B cell (primary cell): ENCODE measurements at regions not wholly inside any gene's neighbourhood (a gene's known extent, or its start where the extent isn't known, plus 50 kb on each side); places are given as distances from the start of the nearest gene placed in this dataset.

Experiments
- ATAC-seq: fragments of 200-7000 bp; cut with Tn5 transposase; one replicate; pipeline ENCODE4 v1.10.0; 2021; ENCODE audit warnings: low read depth, mild to moderate bottlenecking, moderate number of reproducible peaks, moderate library complexity
- CTCF ChIA-PET: fragments of 350-600 bp; sonication (Branson Sonifier 250); formaldehyde crosslinking; loops from one replicate; lab custom pipeline; 2021; ENCODE audit warnings: antibody characterized with exemption, inconsistent platforms; lab: Charles Lee
- POLR2A ChIA-PET: fragments of 350-600 bp; sonication (Branson Sonifier 250); formaldehyde crosslinking; loops from one replicate; lab custom pipeline; 2021; ENCODE audit warnings: antibody characterized with exemption; lab: Charles Lee
- DNase-seq: peaks from one replicate; pipeline ENCODE4 v3.0.0; 2013
- H2AFZ ChIP-seq: 2 replicates; pipeline ENCODE4 v1.6.1; 2012; ENCODE audit warnings: mild to moderate bottlenecking, low read depth, low read length; ENCODE audit not compliant: insufficient read depth, poor library complexity, severe bottlenecking
- H3K27ac ChIP-seq, 2 donors: 1 replicate in 1 of 2; 2 replicates in 1 of 2; pipeline ENCODE4 v1.5.1; 2012 to 2013; ENCODE audit warnings: low read length in 2 of 2, mild to moderate bottlenecking in 2 of 2, moderate library complexity in 1 of 2
- H3K27me3 ChIP-seq, 4 experiments: fragments of 200-600 bp in 1 of 4; sonication (generic) in 1 of 4; replicated peaks in 1 of 4; 1 replicate in 2 of 4; 2 replicates in 2 of 4; pipeline versions ENCODE4 v1.6.1 to v1.7.0; 2013 to 2016; ENCODE audit warnings: low read length in 3 of 4, mild to moderate bottlenecking in 2 of 4, mixed read lengths in 1 of 4, moderate library complexity in 1 of 4; ENCODE audit not compliant: insufficient read depth in 4 of 4, control insufficient read depth in 3 of 4; ENCODE audit errors: control extremely low read depth in 1 of 4
- H3K36me3 ChIP-seq, 2 experiments: replicated peaks in 1 of 2; 1 replicate in 1 of 2; 2 replicates in 1 of 2; pipeline versions ENCODE4 v1.6.1 to v1.7.1; 2013; ENCODE audit warnings: low read length in 1 of 2; ENCODE audit not compliant: insufficient read depth in 2 of 2, control insufficient read depth in 1 of 2; ENCODE audit errors: control extremely low read depth in 1 of 2, extremely low read depth in 1 of 2
- H3K4me1 ChIP-seq, 2 donors: fragments of 200-600 bp in 1 of 2; sonication (generic) in 1 of 2; 1 replicate in 1 of 2; 2 replicates in 1 of 2; pipeline versions ENCODE4 v1.5.1 to v1.6.1; 2013 to 2017; ENCODE audit warnings: low read length in 2 of 2; ENCODE audit not compliant: control insufficient read depth in 2 of 2, insufficient read depth in 2 of 2
- H3K4me2 ChIP-seq: replicated peaks from 2 replicates; pipeline ENCODE3; 2012; ENCODE audit warnings: mild to moderate bottlenecking, low read depth, low read length; ENCODE audit not compliant: poor library complexity, severe bottlenecking
- H3K4me3 ChIP-seq, 5 experiments: fragments of 200-600 bp in 1 of 5; sonication (generic) in 1 of 5; 1 replicate in 3 of 5; 2 replicates in 2 of 5; pipeline versions ENCODE4 v1.5.1 to v1.7.0; 2011 to 2016; ENCODE audit warnings: low read length in 4 of 5, mild to moderate bottlenecking in 4 of 5, low read depth in 2 of 5, control low read depth in 1 of 5, moderate library complexity in 1 of 5; ENCODE audit not compliant: insufficient read depth in 1 of 5; ENCODE audit errors: control extremely low read depth in 1 of 5, extremely low read depth in 1 of 5
- H3K79me2 ChIP-seq: fragments of 200-600 bp; sonication (generic); one replicate; pipeline ENCODE4 v1.6.0; 2016; ENCODE audit warnings: low read length; ENCODE audit not compliant: control insufficient read depth, insufficient read depth
- H3K9ac ChIP-seq: fragments of 200-600 bp; sonication (generic); 2 replicates; pipeline ENCODE4 v1.6.1; 2017; ENCODE audit warnings: mild to moderate bottlenecking, low read length, moderate library complexity
- H3K9me3 ChIP-seq, 3 donors: one replicate each; pipeline versions ENCODE4 v1.6.1 to v1.7.1; 2013; ENCODE audit warnings: low read length in 2 of 3; ENCODE audit not compliant: control insufficient read depth in 2 of 3, insufficient read depth in 1 of 3; ENCODE audit errors: control extremely low read depth in 1 of 3
- H4K20me1 ChIP-seq: 2 replicates; pipeline ENCODE4 v1.6.0; 2012; ENCODE audit warnings: mild to moderate bottlenecking, low read length; ENCODE audit not compliant: insufficient read depth, control insufficient read depth, poor library complexity, severe bottlenecking
- H3K27ac Mint-ChIP-seq: one replicate; pipeline ENCODE4 v1.8.0; 2021; ENCODE audit warnings: mixed read lengths
- H3K27me3 Mint-ChIP-seq: one replicate; pipeline ENCODE4 v1.8.0; 2021; ENCODE audit warnings: mixed read lengths
- H3K4me1 Mint-ChIP-seq: one replicate; pipeline ENCODE4 v1.8.0; 2021; ENCODE audit warnings: mixed read lengths
- H3K4me3 Mint-ChIP-seq: one replicate; pipeline ENCODE4 v1.8.0; 2021; ENCODE audit warnings: mixed read lengths
- H3K9me3 Mint-ChIP-seq: one replicate; pipeline ENCODE4 v1.8.0; 2022; ENCODE audit warnings: mixed read lengths; ENCODE audit not compliant: insufficient read depth
- EZH2 ChIP-seq: IDR thresholded peaks from 2 replicates; pipeline ENCODE4 v1.6.1; 2012; ENCODE audit warnings: borderline replicate concordance, low read depth, mild to moderate bottlenecking, moderate library complexity, low read length; ENCODE audit not compliant: insufficient read depth, poor library complexity, severe bottlenecking
- WGBS: methylation state at CpG from one replicate; pipeline ENCODE4 v1.1.5; 2013; ENCODE audit warnings: missing lambda C conversion rate; ENCODE audit not compliant: insufficient coverage; 5-methylcytosine and 5-hydroxymethylcytosine counted together
- intact Hi-C: fragments of 100-400 bp; cut with micrococcal nuclease; formaldehyde crosslinking; loops from one replicate; pipeline ENCODE4 v1.10.0; 2022
- TF ChIP-seq, protein P1 (sequence below): fragments of 200-600 bp; IDR thresholded peaks from one replicate; pipeline ENCODE4 v1.8.0; 2022; ENCODE audit warnings: antibody characterized with exemption, mild to moderate bottlenecking

DNA sequence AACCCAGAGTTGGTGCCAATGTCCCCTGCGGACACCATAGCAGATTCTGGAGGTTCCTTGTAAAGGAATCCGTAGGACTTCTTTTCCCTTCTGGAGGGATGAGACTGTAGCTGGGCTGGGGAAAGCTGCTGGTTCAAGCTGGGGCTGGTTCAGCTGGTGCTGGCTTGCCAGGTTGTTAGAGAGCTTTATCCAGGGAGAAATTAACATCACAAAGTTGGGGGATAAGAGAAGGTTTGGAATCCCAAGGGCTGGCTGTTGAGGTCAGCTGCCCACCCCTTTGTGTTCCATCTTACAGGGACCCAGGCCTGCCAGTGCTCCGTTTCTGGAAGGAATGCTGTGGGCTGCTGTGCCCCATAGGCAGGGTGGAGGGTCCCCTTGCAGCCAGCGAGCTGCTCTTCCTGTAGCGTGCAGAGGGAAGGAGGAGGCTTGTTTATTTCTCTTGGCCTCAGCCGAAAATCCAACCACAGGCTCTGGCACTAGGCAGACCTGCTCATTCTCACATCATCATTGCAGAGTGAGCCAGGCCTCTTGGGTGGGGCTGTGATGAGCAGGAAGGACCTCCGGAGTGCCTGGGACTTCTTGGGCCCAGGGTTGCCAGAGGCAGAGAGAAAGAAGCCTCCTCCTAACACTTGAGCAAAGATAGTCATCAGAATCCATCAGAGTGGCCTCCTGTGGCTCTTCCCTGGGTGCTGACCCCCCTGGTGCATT, 251.1 kb downstream of the SEC14L1 start:
- H3K9me3 Mint-ChIP-seq: no peaks in the 10 kb centered on the region
- CTCF ChIA-PET: interaction anchor here (0.7 to 4.6 kb wide), 4 partner anchors 10 to 621 kb away, joined by 3 to 37 read pairs (median 4); no protein-coding TSS in a partner anchor
- no peak overlapping the region for H3K4me3 ChIP-seq
- intact Hi-C loops: no loop called here
- H3K9me3 ChIP-seq: no peaks in the 10 kb centered on the region
- peaks cover 27 to 46% of the 10 kb centered on the region in 2 donors for H3K4me1 ChIP-seq
- no peak for DNase-seq
- peaks cover 36% of the 10 kb centered on the region for H3K4me1 Mint-ChIP-seq
- peak overlapping the region; percentile 37 for H3K27ac Mint-ChIP-seq
- no peak overlapping the region for H3K27ac ChIP-seq
- H3K79me2 ChIP-seq: peaks cover 65% of the 10 kb centered on the region
- no peak overlapping the region for H3K9ac ChIP-seq
- no peaks in the 10 kb centered on the region for H4K20me1 ChIP-seq
- no peaks in the 10 kb centered on the region for H3K27me3 ChIP-seq
- no peaks in the 10 kb centered on the region for H3K36me3 ChIP-seq
- peak overlapping the region; percentile 11 for H3K4me2 ChIP-seq
- ATAC-seq: no peak
- 69% methylated on average over 4 of the region's 7 CpGs for whole genome bisulfite sequencing
- H3K27me3 Mint-ChIP-seq: no peaks in the 10 kb centered on the region
- H2AFZ ChIP-seq: no peak overlapping the region
- TF ChIP-seq, protein P1, sequence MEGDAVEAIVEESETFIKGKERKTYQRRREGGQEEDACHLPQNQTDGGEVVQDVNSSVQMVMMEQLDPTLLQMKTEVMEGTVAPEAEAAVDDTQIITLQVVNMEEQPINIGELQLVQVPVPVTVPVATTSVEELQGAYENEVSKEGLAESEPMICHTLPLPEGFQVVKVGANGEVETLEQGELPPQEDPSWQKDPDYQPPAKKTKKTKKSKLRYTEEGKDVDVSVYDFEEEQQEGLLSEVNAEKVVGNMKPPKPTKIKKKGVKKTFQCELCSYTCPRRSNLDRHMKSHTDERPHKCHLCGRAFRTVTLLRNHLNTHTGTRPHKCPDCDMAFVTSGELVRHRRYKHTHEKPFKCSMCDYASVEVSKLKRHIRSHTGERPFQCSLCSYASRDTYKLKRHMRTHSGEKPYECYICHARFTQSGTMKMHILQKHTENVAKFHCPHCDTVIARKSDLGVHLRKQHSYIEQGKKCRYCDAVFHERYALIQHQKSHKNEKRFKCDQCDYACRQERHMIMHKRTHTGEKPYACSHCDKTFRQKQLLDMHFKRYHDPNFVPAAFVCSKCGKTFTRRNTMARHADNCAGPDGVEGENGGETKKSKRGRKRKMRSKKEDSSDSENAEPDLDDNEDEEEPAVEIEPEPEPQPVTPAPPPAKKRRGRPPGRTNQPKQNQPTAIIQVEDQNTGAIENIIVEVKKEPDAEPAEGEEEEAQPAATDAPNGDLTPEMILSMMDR: no peak
- no peak for TF ChIP-seq EZH2
- H3K4me3 Mint-ChIP-seq: no peak overlapping the region
- POLR2A ChIA-PET: no interaction called here
